Activated CD4-positive, alpha-beta memory T cell treated with anti-CD3 and anti-CD28 coated beads for 36 hours (primary cell): ENCODE measurements at regions not wholly inside any gene's neighbourhood (a gene's known extent, or its start where the extent isn't known, plus 50 kb on each side); places are given as distances from the start of the nearest gene placed in this dataset.

Source experiments
- CTCF ChIA-PET: fragments of 350-600 bp; sonication (Branson Sonifier 250); formaldehyde crosslinking; loops from one replicate; lab custom pipeline; 2021; ENCODE audit warnings: antibody characterized with exemption, inconsistent platforms; lab: Charles Lee
- POLR2A ChIA-PET: fragments of 350-600 bp; sonication (Branson Sonifier 250); formaldehyde crosslinking; loops from one replicate; lab custom pipeline; 2021; ENCODE audit warnings: antibody characterized with exemption; lab: Charles Lee
- DNase-seq: peaks from one replicate; pipeline ENCODE4 v3.0.0-alpha.2; 2020
- H3K27ac Mint-ChIP-seq: one replicate; pipeline ENCODE4 v1.8.0; 2021; ENCODE audit warnings: mixed read lengths
- H3K27me3 Mint-ChIP-seq: one replicate; pipeline ENCODE4 v1.8.0; 2021; ENCODE audit warnings: mixed read lengths
- H3K36me3 Mint-ChIP-seq: one replicate; pipeline ENCODE4 v1.8.0; 2021; ENCODE audit warnings: mixed read lengths
- H3K4me1 Mint-ChIP-seq: one replicate; pipeline ENCODE4 v1.8.0; 2021; ENCODE audit warnings: low read depth, mixed read lengths
- H3K4me3 Mint-ChIP-seq: one replicate; pipeline ENCODE4 v1.8.0; 2021; ENCODE audit warnings: mild to moderate bottlenecking, mixed read lengths
- H3K9me3 Mint-ChIP-seq: one replicate; pipeline ENCODE4 v1.8.0; 2021; ENCODE audit warnings: mixed read lengths
- intact Hi-C: fragments of 100-400 bp; cut with micrococcal nuclease; formaldehyde crosslinking; loops from one replicate; pipeline ENCODE4 v1.15.1; 2023

GRCh38 chr11:39255648-39256047 is 2203.8 kb downstream of the LRRC4C start:
- Mint-ChIP-seq H3K4me1 (no peaks in the 10 kb centered on the region), H3K27ac (no peak overlapping the region), H3K36me3 (no peaks in the 10 kb centered on the region), H3K9me3 (peaks cover 36% of the 10 kb centered on the region), H3K4me3 (no peak overlapping the region), H3K27me3 (no peaks in the 10 kb centered on the region)
- DNase-seq: no peak
- intact Hi-C loops: no loop called here
- POLR2A ChIA-PET: no interaction called here
- CTCF ChIA-PET: no interaction called here

GRCh38 chr11:39249566-39250365 is 2209.7 kb downstream of the LRRC4C start:
- intact Hi-C loops: no loop called here
- CTCF ChIA-PET: no interaction called here

GRCh38 chr11:39247570-39248137 is 2211.8 kb downstream of the LRRC4C start:
- Mint-ChIP-seq H3K36me3 (no peaks in the 10 kb centered on the region), H3K4me3 (no peak overlapping the region), H3K4me1 (no peaks in the 10 kb centered on the region), H3K9me3 (peaks cover 9% of the 10 kb centered on the region), H3K27ac (no peak overlapping the region), H3K27me3 (no peaks in the 10 kb centered on the region)
- ChIA-PET POLR2A (no interaction called here), CTCF (no interaction called here)
- intact Hi-C loops: no loop called here
- no peak for DNase-seq

More at GRCh38 chr11:39249566-39250365, 2209.7 kb downstream of the LRRC4C start:
- POLR2A ChIA-PET: no interaction called here
- no peak for DNase-seq
- Mint-ChIP-seq H3K27ac (no peak overlapping the region), H3K4me3 (no peak overlapping the region), H3K9me3 (peaks cover 17% of the 10 kb centered on the region), H3K4me1 (no peaks in the 10 kb centered on the region), H3K36me3 (no peaks in the 10 kb centered on the region), H3K27me3 (no peaks in the 10 kb centered on the region)

- peaks cover 5% of the 10 kb centered on the region for H3K9me3 Mint-ChIP-seq
- ChIA-PET CTCF (no interaction called here), POLR2A (no interaction called here)
- no peaks in the 10 kb centered on the region for H3K4me1 Mint-ChIP-seq
- no peak overlapping the region for H3K27ac Mint-ChIP-seq
- intact Hi-C loops: no loop called here
- no peak for DNase-seq
- H3K4me3 Mint-ChIP-seq: no peak overlapping the region
- no peaks in the 10 kb centered on the region for H3K36me3 Mint-ChIP-seq
- H3K27me3 Mint-ChIP-seq: no peaks in the 10 kb centered on the region
These were observed 2219.9 kb downstream of the LRRC4C start for GRCh38 chr11:39239553-39239952.

GRCh38 chr11:39236916-39237315 is 2222.5 kb downstream of the LRRC4C start:
- no peak for DNase-seq
- no peaks in the 10 kb centered on the region for H3K27me3 Mint-ChIP-seq
- POLR2A ChIA-PET: no interaction called here
- H3K36me3 Mint-ChIP-seq: no peaks in the 10 kb centered on the region
- intact Hi-C loops: no loop called here
- peaks cover 16% of the 10 kb centered on the region for H3K9me3 Mint-ChIP-seq
- H3K4me3 Mint-ChIP-seq: no peak overlapping the region
- CTCF ChIA-PET: no interaction called here
- H3K27ac Mint-ChIP-seq: no peak overlapping the region
- no peaks in the 10 kb centered on the region for H3K4me1 Mint-ChIP-seq

- H3K4me1 Mint-ChIP-seq: no peaks in the 10 kb centered on the region
These were observed 2237.8 kb downstream of the LRRC4C start for GRCh38 chr11:39221550-39222138.

GRCh38 chr11:39220501-39221230 is 2238.8 kb downstream of the LRRC4C start:
- H3K9me3 Mint-ChIP-seq: peaks cover 4% of the 10 kb centered on the region

More at GRCh38 chr11:39221550-39222138, 2237.8 kb downstream of the LRRC4C start:
- no peak overlapping the region for H3K4me3 Mint-ChIP-seq
- ChIA-PET POLR2A (no interaction called here), CTCF (no interaction called here)
- H3K9me3 Mint-ChIP-seq: peaks cover 2% of the 10 kb centered on the region
- DNase-seq: no peak
- no peak overlapping the region for H3K27ac Mint-ChIP-seq
- no peaks in the 10 kb centered on the region for H3K36me3 Mint-ChIP-seq
- no peaks in the 10 kb centered on the region for H3K27me3 Mint-ChIP-seq
- intact Hi-C loops: no loop called here

GRCh38 chr11:39220069-39220468 is 2239.4 kb downstream of the LRRC4C start:
- DNase-seq: no peak
- Mint-ChIP-seq H3K27ac (no peak overlapping the region), H3K4me1 (no peaks in the 10 kb centered on the region), H3K36me3 (no peaks in the 10 kb centered on the region), H3K4me3 (no peak overlapping the region), H3K9me3 (peaks cover 4% of the 10 kb centered on the region), H3K27me3 (no peaks in the 10 kb centered on the region)
- POLR2A ChIA-PET: no interaction called here
- CTCF ChIA-PET: no interaction called here
- intact Hi-C loops: no loop called here

More at GRCh38 chr11:39220501-39221230, 2238.8 kb downstream of the LRRC4C start:
- no peaks in the 10 kb centered on the region for H3K4me1 Mint-ChIP-seq
- intact Hi-C loops: no loop called here
- H3K27ac Mint-ChIP-seq: no peak overlapping the region
- no peaks in the 10 kb centered on the region for H3K36me3 Mint-ChIP-seq
- H3K4me3 Mint-ChIP-seq: no peak overlapping the region
- H3K27me3 Mint-ChIP-seq: no peaks in the 10 kb centered on the region
- POLR2A ChIA-PET: no interaction called here
- DNase-seq: no peak
- CTCF ChIA-PET: no interaction called here

GRCh38 chr11:39209981-39210380 is 2249.5 kb downstream of the LRRC4C start:
- H3K36me3 Mint-ChIP-seq: no peaks in the 10 kb centered on the region
- ChIA-PET CTCF (no interaction called here), POLR2A (no interaction called here)
- no peak overlapping the region for H3K27ac Mint-ChIP-seq
- intact Hi-C loops: no loop called here
- DNase-seq: no peak
- H3K27me3 Mint-ChIP-seq: no peaks in the 10 kb centered on the region
- no peak overlapping the region for H3K4me3 Mint-ChIP-seq
- H3K4me1 Mint-ChIP-seq: no peaks in the 10 kb centered on the region
- peaks cover 14% of the 10 kb centered on the region for H3K9me3 Mint-ChIP-seq

- Mint-ChIP-seq H3K36me3 (no peaks in the 10 kb centered on the region), H3K4me3 (no peak overlapping the region), H3K4me1 (no peaks in the 10 kb centered on the region), H3K27me3 (no peaks in the 10 kb centered on the region), H3K9me3 (peaks cover 6% of the 10 kb centered on the region), H3K27ac (no peak overlapping the region)
- CTCF ChIA-PET: no interaction called here
- POLR2A ChIA-PET: no interaction called here
- no peak for DNase-seq
- intact Hi-C loops: no loop called here
These were observed 2254.0 kb downstream of the LRRC4C start for GRCh38 chr11:39205236-39205995.

GRCh38 chr11:39192671-39193070 is 2266.8 kb downstream of the LRRC4C start:
- Mint-ChIP-seq H3K27ac (no peak overlapping the region), H3K4me3 (no peak overlapping the region), H3K9me3 (peaks cover 2% of the 10 kb centered on the region), H3K27me3 (no peaks in the 10 kb centered on the region), H3K36me3 (no peaks in the 10 kb centered on the region), H3K4me1 (no peaks in the 10 kb centered on the region)
- intact Hi-C loops: no loop called here
- DNase-seq: no peak
- ChIA-PET CTCF (interaction anchor here (0.6 kb wide), 1 partner anchor 669 kb away, joined by 3 read pairs; no protein-coding TSS in a partner anchor), POLR2A (no interaction called here)

- H3K9me3 Mint-ChIP-seq: peaks cover 2% of the 10 kb centered on the region
- H3K27ac Mint-ChIP-seq: no peak overlapping the region
- CTCF ChIA-PET: no interaction called here
- no peaks in the 10 kb centered on the region for H3K27me3 Mint-ChIP-seq
- no peaks in the 10 kb centered on the region for H3K36me3 Mint-ChIP-seq
- no peak for DNase-seq
- intact Hi-C loops: no loop called here
- POLR2A ChIA-PET: no interaction called here
- no peaks in the 10 kb centered on the region for H3K4me1 Mint-ChIP-seq
- H3K4me3 Mint-ChIP-seq: no peak overlapping the region
These were observed 2268.7 kb downstream of the LRRC4C start for GRCh38 chr11:39190751-39191150.
